Stimulated activated naive CD4-positive, alpha-beta T cell (primary cell): ENCODE measurements at regions not wholly inside any gene's neighbourhood (a gene's known extent, or its start where the extent isn't known, plus 50 kb on each side); places are given as distances from the start of the nearest gene placed in this dataset.

Source experiments
- DNase-seq, 6 experiments: peaks; one replicate each; lab custom pipeline; 2025; lab: John Stamatoyannopoulos, UW

GRCh38 chr5:8393240-8393639, 524.3 kb downstream of the MTRR start:
- DNase-seq: no peak

GRCh38 chr5:8394965-8395364, 526.0 kb downstream of the MTRR start:
- no peak for DNase-seq

DNA sequence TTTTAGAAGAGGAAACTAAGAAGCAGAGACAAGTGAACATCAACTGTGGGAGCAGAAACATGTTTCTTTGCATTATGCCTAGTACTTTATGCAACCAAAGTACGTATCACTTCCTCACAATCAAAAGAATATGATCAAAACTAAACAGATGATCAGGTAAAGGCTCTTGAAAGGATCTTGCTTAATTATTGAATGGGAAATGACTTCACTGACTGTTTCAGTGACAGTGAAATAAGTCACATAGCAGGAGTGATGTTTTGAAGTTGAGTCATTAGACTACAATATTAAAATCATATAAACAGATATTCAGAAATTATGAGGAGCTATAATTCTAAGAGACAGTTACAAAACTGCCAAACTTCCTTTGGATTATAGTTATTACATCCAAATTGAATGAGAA, 527.3 kb downstream of the MTRR start:
- no peak for DNase-seq

DNA sequence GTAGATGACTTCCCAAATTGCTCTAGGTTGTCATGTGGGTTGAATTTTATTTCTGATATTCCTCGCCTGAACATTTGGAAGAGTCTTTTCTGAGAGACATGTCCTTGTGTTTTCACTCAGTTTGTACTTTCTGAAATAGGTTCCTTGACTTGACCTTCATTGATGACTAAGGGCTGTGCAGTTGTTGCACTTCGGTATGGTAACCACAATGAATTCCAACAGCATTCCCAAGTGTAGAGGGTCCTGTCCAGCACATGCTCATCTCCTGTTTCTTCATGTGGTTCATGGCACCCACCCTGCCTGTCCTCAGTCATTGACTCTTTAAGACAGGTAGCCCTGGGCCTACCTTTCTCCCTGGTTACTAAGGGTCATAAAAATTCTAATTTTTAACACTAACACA, 527.8 kb downstream of the MTRR start:
- DNase-seq: no peak

GRCh38 chr5:8399471-8399870, 530.5 kb downstream of the MTRR start:
- no peak for DNase-seq

GRCh38 chr5:8408258-8408657, 539.3 kb downstream of the MTRR start:
- no peak for DNase-seq

DNA sequence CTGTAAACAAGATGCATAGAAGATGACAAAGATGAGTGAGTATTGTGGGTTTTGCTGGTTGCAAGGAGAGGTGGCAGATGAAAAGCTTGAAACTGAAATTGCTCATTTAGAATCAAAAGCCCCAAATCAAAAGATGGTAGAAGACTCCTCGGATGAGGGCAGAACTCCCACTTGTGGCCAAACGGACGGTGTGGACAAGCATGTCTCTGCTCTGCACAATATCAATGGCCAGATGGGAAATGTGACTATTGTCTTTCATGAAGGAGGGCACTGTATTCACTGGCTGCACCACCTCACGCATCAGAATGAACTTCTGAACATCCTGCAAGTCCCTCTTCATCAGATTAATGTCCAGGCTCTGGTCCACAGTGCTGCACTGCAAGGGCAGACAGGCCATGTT, 541.7 kb downstream of the MTRR start:
- DNase-seq: no peak

DNA sequence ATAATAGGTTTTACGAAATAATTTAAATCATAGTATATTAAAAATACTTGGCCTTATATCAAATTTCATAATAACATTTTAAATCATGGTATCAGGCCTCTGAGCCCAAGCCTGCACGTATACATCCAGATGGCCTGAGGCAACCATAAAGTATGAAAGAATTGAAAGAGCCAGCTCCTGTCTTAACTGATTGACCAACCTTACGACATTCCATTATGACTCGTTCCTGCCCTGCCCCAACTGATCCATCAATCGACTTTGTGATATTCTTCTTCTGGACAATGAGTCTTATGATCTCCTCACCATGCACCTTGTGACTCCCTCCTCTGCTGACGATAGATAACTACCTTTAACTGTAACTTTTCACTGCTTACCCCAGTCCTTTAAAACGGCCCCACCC, 545.0 kb downstream of the MTRR start:
- no peak for DNase-seq

GRCh38 chr5:8417316-8418048, 548.5 kb downstream of the MTRR start:
- DNase-seq: no peak

DNA sequence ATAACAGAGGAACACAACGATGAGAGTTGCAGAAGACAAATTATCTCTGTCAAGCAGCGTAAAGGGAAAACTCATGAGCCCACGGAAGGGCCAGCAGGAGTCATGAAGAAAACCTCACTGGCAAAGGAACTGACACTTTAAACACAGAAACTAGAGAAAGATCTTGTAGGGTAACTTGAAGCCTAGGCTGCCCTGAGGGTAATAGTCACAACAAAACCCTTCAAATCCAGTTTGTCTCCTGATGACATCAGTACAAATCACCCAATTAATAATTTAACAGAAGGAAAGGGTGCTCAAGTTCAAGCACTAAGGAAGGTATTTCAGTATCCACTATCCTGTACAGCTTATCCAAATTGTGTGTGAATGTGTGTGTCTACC, 549.1 kb downstream of the MTRR start:
- DNase-seq: no peak

GRCh38 chr5:8429778-8430758, 561.1 kb downstream of the MTRR start:
- DNase-seq: no peak

DNA sequence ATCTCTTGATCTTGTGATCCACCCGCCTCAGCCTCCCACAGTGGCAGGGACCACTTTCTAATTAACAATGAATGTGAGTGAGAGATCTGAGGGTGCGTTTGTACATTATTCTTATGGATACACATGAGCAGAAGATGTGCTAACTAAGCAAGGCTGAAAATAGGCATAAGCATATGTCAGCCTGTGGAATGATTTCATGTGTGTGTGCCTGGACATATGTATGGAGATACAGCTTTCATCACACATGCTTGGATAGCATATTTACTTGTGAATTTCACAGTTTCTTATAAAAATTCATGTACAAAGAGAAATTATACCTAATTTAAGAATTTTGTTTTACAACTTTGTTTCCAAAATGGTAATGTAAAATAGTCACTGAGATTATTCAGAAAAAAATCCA, 565.6 kb downstream of the MTRR start:
- DNase-seq: no peak

- DNase-seq: no peak
Measured at GRCh38 chr5:8436924-8437323, 568.0 kb downstream of the MTRR start.

DNA sequence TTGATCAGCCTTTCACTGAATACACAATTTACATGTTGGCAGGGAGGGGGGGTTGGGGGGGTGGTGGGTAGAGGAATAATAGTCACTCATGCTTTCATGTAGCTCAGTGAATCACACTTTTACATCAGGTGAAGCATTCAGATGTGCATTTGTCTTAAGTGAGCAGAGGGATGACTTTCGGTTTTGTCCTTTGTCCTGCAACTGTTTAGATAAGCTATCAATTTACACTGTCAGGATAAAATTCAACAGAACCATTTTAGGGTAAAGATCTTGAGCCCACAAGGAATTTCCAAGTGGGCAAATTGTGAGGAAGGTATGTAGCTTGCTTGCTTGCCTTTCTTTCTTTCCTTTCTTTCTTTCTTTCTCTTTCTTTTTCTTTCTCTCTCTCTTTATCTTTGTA, 576.2 kb downstream of the MTRR start:
- no peak for DNase-seq

DNA sequence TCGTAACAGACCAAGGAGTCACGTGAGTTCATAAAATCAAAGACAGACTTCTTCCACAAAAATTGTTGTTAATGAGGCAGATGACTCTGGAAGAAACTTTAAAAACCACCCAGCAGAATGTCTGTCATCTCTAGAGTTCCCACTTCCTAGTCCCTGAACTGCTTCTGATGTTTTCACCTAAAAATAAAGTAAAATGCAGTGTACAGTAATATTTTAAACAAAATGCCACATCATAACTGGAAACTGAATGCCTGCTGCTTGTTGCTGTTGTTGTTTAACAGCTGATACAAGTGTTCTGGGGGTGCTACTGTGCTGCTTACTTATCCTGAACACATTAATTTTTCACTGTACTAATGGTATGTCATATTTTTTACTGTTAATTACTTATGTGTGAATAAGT, 577.2 kb downstream of the MTRR start:
- DNase-seq: no peak

- no peak for DNase-seq
Measured at GRCh38 chr5:8456846-8457186, 587.9 kb downstream of the MTRR start.

GRCh38 chr5:8457187-8458037, 588.5 kb downstream of the MTRR start:
- peak; percentile 67 to 88 (median 86) for DNase-seq

DNA sequence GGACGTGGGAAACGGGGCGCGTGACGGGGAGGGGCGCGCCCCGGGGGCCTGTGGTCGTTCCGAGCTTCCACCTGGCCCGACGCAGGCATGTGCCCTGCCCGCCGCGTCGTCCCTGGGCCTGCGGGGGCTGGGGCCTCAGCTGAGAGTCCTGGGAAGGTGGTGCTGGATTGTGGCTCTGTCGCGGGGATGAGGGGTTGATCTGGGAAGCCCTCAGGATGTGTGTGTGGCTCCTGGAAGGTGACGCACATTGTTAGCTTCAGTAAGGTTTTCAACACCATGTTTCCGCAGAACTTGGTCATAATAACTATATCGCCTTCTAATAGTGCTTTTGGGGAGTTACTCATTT, 589.1 kb downstream of the MTRR start:
- DNase-seq: no peak

DNA sequence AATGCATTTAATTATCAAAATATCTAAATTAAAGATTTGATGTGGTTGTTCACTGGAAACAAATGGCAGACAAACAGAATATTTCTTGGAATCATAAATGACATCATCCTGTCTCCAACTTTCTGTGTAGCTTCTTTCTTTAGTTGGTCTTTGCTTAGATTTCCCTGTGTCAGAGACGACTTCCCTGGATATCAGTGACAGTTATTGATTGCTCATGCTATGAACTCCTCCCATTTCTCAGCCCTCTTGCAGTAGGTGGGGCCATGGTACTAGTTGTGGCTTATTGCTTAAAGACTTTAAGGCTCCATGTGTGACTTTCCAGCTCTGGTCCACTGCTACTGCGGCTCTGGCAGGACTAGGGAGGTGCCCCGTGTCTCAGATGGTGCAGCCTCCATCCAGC, 592.6 kb downstream of the MTRR start:
- no peak for DNase-seq

- DNase-seq: no peak
Measured at GRCh38 chr5:8462565-8462964, 593.6 kb downstream of the MTRR start.

GRCh38 chr5:8470489-8470888, 601.5 kb downstream of the MTRR start:
- DNase-seq: no peak

GRCh38 chr5:8471581-8471980, 602.6 kb downstream of the MTRR start:
- no peak for DNase-seq

- DNase-seq: no peak
Measured at GRCh38 chr5:8473016-8473415, 604.1 kb downstream of the MTRR start.
